ENCODE measurements at regions not wholly inside any gene's neighbourhood (a gene's known extent, or its start where the extent isn't known, plus 50 kb on each side); places are given as distances from the start of the nearest gene placed in this dataset.

- Histone ChIP-seq H3K4me1 (ENCODE audit: control insufficient read depth, extremely low read depth, insufficient read depth, low read length) (no peaks in the 10 kb centered on the region), H3K9me1 (replicated peaks; ENCODE audit: control insufficient read depth, extremely low read depth, insufficient read depth, low read length) (no peaks in the 10 kb centered on the region), H3K79me2 (ENCODE audit: control insufficient read depth, insufficient read depth, low read length) (no peaks in the 10 kb centered on the region), H3K27ac (ENCODE audit: insufficient read depth, low read depth, low read length) (no peak overlapping the region), H3K4me3 (replicated peaks in 1 of 3; ENCODE audit: insufficient read depth in 1 of 3, low read depth in 1 of 3, low read length in 3 of 3) (no peak overlapping the region), H3K36me3 (ENCODE audit: control insufficient read depth in 2 of 2, extremely low read depth in 1 of 2, insufficient read depth in 2 of 2, low read length in 2 of 2) (no peaks in the 10 kb centered on the region), H2AFZ (ENCODE audit: low read depth, low read length) (no peak overlapping the region), H3K9ac (replicated peaks; ENCODE audit: extremely low read depth, insufficient read depth, low read length) (no peak overlapping the region), H3K4me2 (ENCODE audit: insufficient read depth, low read length) (no peak overlapping the region), H3K9me3 (replicated peaks; ENCODE audit: control insufficient read depth, insufficient read depth, low read length) (no peaks in the 10 kb centered on the region), H4K20me1 (replicated peaks; ENCODE audit: control insufficient read depth, extremely low read depth, insufficient read depth, low read length) (no peaks in the 10 kb centered on the region), H3K27me3 (ENCODE audit: control insufficient read depth in 2 of 2, insufficient read depth in 2 of 2, low read length in 2 of 2) (no peaks in the 10 kb centered on the region)
- BruUV-seq (replicated peaks), result no TSS peak
- FAIRE-seq (no peak), DNase-seq (ENCODE audit: low read depth, low spot score) (no peak)
- intact Hi-C loops (cut with micrococcal nuclease) (no loop called here), dilution Hi-C loops (cut with MboI; ENCODE audit: extremely low pct_ligation_motif_present, low sequenced_read_pairs) (no loop called here)
- TF ChIP-seq JUN (IDR thresholded peaks at IDR 0.05; ENCODE audit: borderline replicate concordance, insufficient read depth, insufficient read length, low read depth) (no peak), MYC (IDR thresholded peaks at IDR 0.05; ENCODE audit: low read depth, low read length) (no peak), GATA2 (IDR thresholded peaks at IDR 0.05; ENCODE audit: insufficient read depth, insufficient read length, low read depth, low read length) (no peak), CTCF (IDR thresholded peaks at IDR 0.05; ENCODE audit: extremely low read depth in 1 of 2, insufficient read depth in 1 of 2, low read depth in 1 of 2, low read length in 2 of 2) (no peak), POLR2AphosphoS5 (IDR thresholded peaks at IDR 0.05; ENCODE audit: insufficient read depth, low read depth, low read length) (no peak), MAX (IDR thresholded peaks at IDR 0.05; ENCODE audit: insufficient read depth, insufficient read length) (no peak), EZH2 (IDR thresholded peaks at IDR 0.05; ENCODE audit: borderline replicate concordance, low read depth, low read length, severe bottlenecking) (no peak), POLR2A (IDR thresholded peaks at IDR 0.05; ENCODE audit: low read depth, low read length) (no peak), FOS (IDR thresholded peaks at IDR 0.05; ENCODE audit: borderline replicate concordance, insufficient read depth, low read length) (no peak)
- ChIA-PET POLR2A (no interaction called here), CTCF (no interaction called here)
Measured at GRCh38 chr13:53123536-53123935, 94.9 kb downstream of the OLFM4 start.
